ENCODE measurements at regions not wholly inside any gene's neighbourhood (a gene's known extent, or its start where the extent isn't known, plus 50 kb on each side); places are given as distances from the start of the nearest gene placed in this dataset.

DNA sequence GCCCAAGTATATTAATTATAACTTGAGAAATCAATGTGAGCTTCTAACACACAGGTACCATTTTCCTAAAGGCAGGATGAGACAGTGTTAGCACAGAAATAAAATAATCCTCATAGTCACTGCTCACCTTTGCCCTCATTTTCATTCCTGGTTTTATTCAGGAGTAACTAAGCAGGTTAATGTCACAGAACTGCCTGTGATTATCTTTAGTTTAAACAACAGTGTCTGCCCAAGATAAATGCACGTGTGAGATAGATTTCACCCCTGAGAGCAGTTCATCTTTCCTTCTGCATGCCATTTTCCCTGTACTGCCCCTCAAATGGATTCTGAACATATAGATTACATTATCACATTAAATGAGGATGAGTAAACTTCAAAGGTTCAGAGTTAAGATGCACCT, 250.7 kb downstream of the RMST start:
- Histone ChIP-seq H2AFZ (ENCODE audit: low read depth) (no peak overlapping the region), H3F3A (replicated peaks; ENCODE audit: insufficient read depth) (no peaks in the 10 kb centered on the region), H3K9me3 (no peaks in the 10 kb centered on the region; the same call in 1 of the 2 replicates), H3K4me1 (ENCODE audit: control insufficient read depth in 1 of 2, insufficient read depth in 2 of 2, low read depth in 1 of 2, low read length in 1 of 2) (no peaks in the 10 kb centered on the region), H3K27me3 (ENCODE audit: insufficient read depth) (no peaks in the 10 kb centered on the region), H3K4me2 (no peak overlapping the region), H3K79me2 (ENCODE audit: insufficient read depth) (no peaks in the 10 kb centered on the region), H3K4me3 (ENCODE audit: low read depth in 2 of 2, low read length in 1 of 2) (no peak overlapping the region), H3K27ac (ENCODE audit: low read depth in 2 of 2, low read length in 1 of 2) (no peak overlapping the region), H3K9ac (no peak overlapping the region), H3K9me2 (no peaks in the 10 kb centered on the region), H4K20me1 (ENCODE audit: insufficient read depth) (no peaks in the 10 kb centered on the region), H3K36me3 (replicated peaks in 1 of 2; ENCODE audit: control insufficient read depth in 1 of 2, insufficient read depth in 2 of 2, low read length in 1 of 2) (no peaks in the 10 kb centered on the region)
- DNase-seq: no peak
- WGBS (ENCODE audit: low lambda C conversion rate): 10% methylated on average over 1 of the region's 1 CpG
- TF ChIP-seq RCOR1 (IDR thresholded peaks at IDR 0.05; ENCODE audit: low read length) (no peak), MXI1 (IDR thresholded peaks at IDR 0.05; ENCODE audit: low read depth, low read length) (no peak), TEAD4 (IDR thresholded peaks at IDR 0.05; ENCODE audit: borderline replicate concordance, insufficient read depth) (no peak), SIN3A (IDR thresholded peaks at IDR 0.05; ENCODE audit: borderline replicate concordance, low read depth, low read length) (no peak), EZH2phosphoT487 (IDR thresholded peaks at IDR 0.05; ENCODE audit: borderline replicate concordance, low read depth) (no peak), GATA2 (CRISPR knock-in tag; IDR thresholded peaks at IDR 0.05) (no peak), EP300 (IDR thresholded peaks at IDR 0.05; ENCODE audit: borderline replicate concordance in 1 of 2, low read depth in 1 of 2, low read length in 1 of 2) (no peak), JUND (IDR thresholded peaks at IDR 0.05) (no peak), REST (IDR thresholded peaks at IDR 0.05; ENCODE audit: low read depth, low read length) (no peak), SMC3 (IDR thresholded peaks at IDR 0.05; ENCODE audit: low read depth, low read length) (no peak), TAF1 (IDR thresholded peaks at IDR 0.05; ENCODE audit: borderline replicate concordance, low read depth, low read length) (no peak), RAD21 (IDR thresholded peaks at IDR 0.05; ENCODE audit: low read length) (no peak), ELF1 (IDR thresholded peaks at IDR 0.05) (no peak), MAX (IDR thresholded peaks at IDR 0.05; ENCODE audit: low read depth) (no peak), FOXM1 (IDR thresholded peaks at IDR 0.05; ENCODE audit: low read depth) (no peak), FOXJ3 (CRISPR knock-in tag; IDR thresholded peaks at IDR 0.05) (no peak), FOSL2 (IDR thresholded peaks at IDR 0.05; ENCODE audit: borderline replicate concordance, low read depth) (no peak)
- POLR2A ChIA-PET: no interaction called here
- CTCF ChIA-PET: no interaction called here

All from SK-N-SH (cell line).